Loucy (cell line): ENCODE measurements at regions not wholly inside any gene's neighbourhood (a gene's known extent, or its start where the extent isn't known, plus 50 kb on each side); places are given as distances from the start of the nearest gene placed in this dataset.

Experiments
- CTCF ChIP-seq: fragments of 200-600 bp; sonication (generic); conservative IDR thresholded peaks from 2 replicates; pipeline ENCODE4 v1.5.1; 2014; ENCODE audit warnings: mild to moderate bottlenecking, antibody characterized with exemption, low read length
- EZH2phosphoT487 ChIP-seq: fragments of 200-600 bp; IDR thresholded peaks from 2 replicates; pipeline ENCODE4 v1.6.1; 2018; ENCODE audit warnings: antibody characterized with exemption, mild to moderate bottlenecking, moderate library complexity, borderline replicate concordance

- TF ChIP-seq CTCF = no peak
- TF ChIP-seq EZH2phosphoT487 = no peak
Observed at GRCh38 chr16:66289051-66289680, 77.3 kb upstream of the CDH5 start.
